ENCODE measurements at regions not wholly inside any gene's neighbourhood (a gene's known extent, or its start where the extent isn't known, plus 50 kb on each side); places are given as distances from the start of the nearest gene placed in this dataset.
A peak's percentile ranks its signal among the peaks of the same experiment; 100 is the strongest.
"Not testable (repeated sequence)": the region's sequence is repeated elsewhere in the genome, so short reads cannot be mapped to it uniquely, and the experiment has no call there.

GRCh38 chr7:66477822-66478397 lies 150.8 kb upstream of the KCTD7 start:
- not testable (repeated sequence) for H3K79me2 ChIP-seq (ENCODE audit: control insufficient read depth, insufficient read depth, low read length, poor library complexity); H4K12ac ChIP-seq (ENCODE audit: low read depth, low read length); H2AFZ ChIP-seq (ENCODE audit: insufficient read depth, low read length, poor library complexity); H3K27ac ChIP-seq (ENCODE audit: low read depth, low read length); H3K4me3 ChIP-seq (ENCODE audit: low read depth, low read length); H4K91ac ChIP-seq (ENCODE audit: low read depth, low read length); H3K4me1 ChIP-seq (ENCODE audit: control insufficient read depth in 1 of 2, insufficient read depth in 2 of 2, low read length in 2 of 2); H3K14ac ChIP-seq (ENCODE audit: low read length); H2BK12ac ChIP-seq (ENCODE audit: low read length); H3K27me3 ChIP-seq (ENCODE audit: insufficient read depth, low read length); H3K9ac ChIP-seq (ENCODE audit: low read length); H2AK5ac ChIP-seq (ENCODE audit: low read length); H3K4me2 ChIP-seq (ENCODE audit: low read length); H3K18ac ChIP-seq (ENCODE audit: low read length); DNase-seq; H2BK120ac ChIP-seq (ENCODE audit: insufficient read depth, low read length, poor library complexity); H3K79me1 ChIP-seq (ENCODE audit: low read length); H4K8ac ChIP-seq (ENCODE audit: low read depth, low read length); H3K23ac ChIP-seq (ENCODE audit: low read length); H2BK5ac ChIP-seq (ENCODE audit: low read depth, low read length, poor library complexity); H3K9me3 ChIP-seq (ENCODE audit: insufficient read depth, low read depth, low read length); H3K4ac ChIP-seq (ENCODE audit: low read depth, low read length)
- peaks cover 10 to 11% of the 10 kb centered on the region in 2 experiments for H3K36me3 ChIP-seq (ENCODE audit: control insufficient read depth in 1 of 2, insufficient read depth in 2 of 2, low read length in 2 of 2)
- WGBS (ENCODE audit: extremely low coverage, insufficient coverage, insufficient read length): no CpG with 5 or more reads among the region's 3 CpGs

GRCh38 chr7:66481229-66481628 lies 147.5 kb upstream of the KCTD7 start:
- H3K27ac ChIP-seq (ENCODE audit: low read depth, low read length); DNase-seq; H3K14ac ChIP-seq (ENCODE audit: low read length); H2AK5ac ChIP-seq (ENCODE audit: low read length); H3K27me3 ChIP-seq (ENCODE audit: insufficient read depth, low read length); H2AFZ ChIP-seq (ENCODE audit: insufficient read depth, low read length, poor library complexity); H3K23ac ChIP-seq (ENCODE audit: low read length); H3K9me3 ChIP-seq (ENCODE audit: insufficient read depth, low read depth, low read length); H4K91ac ChIP-seq (ENCODE audit: low read depth, low read length); H3K79me2 ChIP-seq (ENCODE audit: control insufficient read depth, insufficient read depth, low read length, poor library complexity); H3K79me1 ChIP-seq (ENCODE audit: low read length); H4K8ac ChIP-seq (ENCODE audit: low read depth, low read length); H2BK5ac ChIP-seq (ENCODE audit: low read depth, low read length, poor library complexity); H3K4me1 ChIP-seq (ENCODE audit: control insufficient read depth in 1 of 2, insufficient read depth in 2 of 2, low read length in 2 of 2); H3K4me3 ChIP-seq (ENCODE audit: low read depth, low read length); H4K12ac ChIP-seq (ENCODE audit: low read depth, low read length); H2BK12ac ChIP-seq (ENCODE audit: low read length); H3K9ac ChIP-seq (ENCODE audit: low read length); H2BK120ac ChIP-seq (ENCODE audit: insufficient read depth, low read length, poor library complexity); H3K4me2 ChIP-seq (ENCODE audit: low read length); H3K36me3 ChIP-seq (ENCODE audit: control insufficient read depth in 1 of 2, insufficient read depth in 2 of 2, low read length in 2 of 2); H3K4ac ChIP-seq (ENCODE audit: low read depth, low read length); H3K18ac ChIP-seq (ENCODE audit: low read length): not testable (repeated sequence)
- WGBS (ENCODE audit: extremely low coverage, insufficient coverage, insufficient read length): no CpG with 5 or more reads among the region's 1 CpG

GRCh38 chr7:66489065-66489464 lies 139.6 kb upstream of the KCTD7 start:
- not testable (repeated sequence) for H4K8ac ChIP-seq (ENCODE audit: low read depth, low read length); H4K12ac ChIP-seq (ENCODE audit: low read depth, low read length); H3K4ac ChIP-seq (ENCODE audit: low read depth, low read length); H2AK5ac ChIP-seq (ENCODE audit: low read length); H3K9ac ChIP-seq (ENCODE audit: low read length); H3K4me1 ChIP-seq (ENCODE audit: control insufficient read depth in 1 of 2, insufficient read depth in 2 of 2, low read length in 2 of 2); H3K4me3 ChIP-seq (ENCODE audit: low read depth, low read length); H3K79me1 ChIP-seq (ENCODE audit: low read length); H3K27ac ChIP-seq (ENCODE audit: low read depth, low read length); H3K27me3 ChIP-seq (ENCODE audit: insufficient read depth, low read length); H3K14ac ChIP-seq (ENCODE audit: low read length); H3K36me3 ChIP-seq (ENCODE audit: control insufficient read depth in 1 of 2, insufficient read depth in 2 of 2, low read length in 2 of 2); H3K4me2 ChIP-seq (ENCODE audit: low read length); H3K79me2 ChIP-seq (ENCODE audit: control insufficient read depth, insufficient read depth, low read length, poor library complexity); DNase-seq; H3K23ac ChIP-seq (ENCODE audit: low read length); H4K91ac ChIP-seq (ENCODE audit: low read depth, low read length); H3K18ac ChIP-seq (ENCODE audit: low read length); H3K9me3 ChIP-seq (ENCODE audit: insufficient read depth, low read depth, low read length); H2AFZ ChIP-seq (ENCODE audit: insufficient read depth, low read length, poor library complexity); H2BK5ac ChIP-seq (ENCODE audit: low read depth, low read length, poor library complexity); H2BK12ac ChIP-seq (ENCODE audit: low read length); H2BK120ac ChIP-seq (ENCODE audit: insufficient read depth, low read length, poor library complexity)
- WGBS (ENCODE audit: extremely low coverage, insufficient coverage, insufficient read length): no CpG with 5 or more reads among the region's 8 CpGs

- WGBS (ENCODE audit: extremely low coverage, insufficient coverage, insufficient read length): no CpG with 5 or more reads among the region's 2 CpGs
- H3K9me3 ChIP-seq (ENCODE audit: insufficient read depth, low read depth, low read length); H3K79me1 ChIP-seq (ENCODE audit: low read length); H3K23ac ChIP-seq (ENCODE audit: low read length); H2BK120ac ChIP-seq (ENCODE audit: insufficient read depth, low read length, poor library complexity); H2BK5ac ChIP-seq (ENCODE audit: low read depth, low read length, poor library complexity); H4K12ac ChIP-seq (ENCODE audit: low read depth, low read length); H2BK12ac ChIP-seq (ENCODE audit: low read length); H4K91ac ChIP-seq (ENCODE audit: low read depth, low read length); H3K36me3 ChIP-seq (ENCODE audit: control insufficient read depth in 1 of 2, insufficient read depth in 2 of 2, low read length in 2 of 2); H3K4me2 ChIP-seq (ENCODE audit: low read length); H3K79me2 ChIP-seq (ENCODE audit: control insufficient read depth, insufficient read depth, low read length, poor library complexity); H3K4me3 ChIP-seq (ENCODE audit: low read depth, low read length); H3K14ac ChIP-seq (ENCODE audit: low read length); H2AFZ ChIP-seq (ENCODE audit: insufficient read depth, low read length, poor library complexity); H3K9ac ChIP-seq (ENCODE audit: low read length); H3K27me3 ChIP-seq (ENCODE audit: insufficient read depth, low read length); H3K27ac ChIP-seq (ENCODE audit: low read depth, low read length); H3K18ac ChIP-seq (ENCODE audit: low read length); H3K4me1 ChIP-seq (ENCODE audit: control insufficient read depth in 1 of 2, insufficient read depth in 2 of 2, low read length in 2 of 2); H3K4ac ChIP-seq (ENCODE audit: low read depth, low read length); H4K8ac ChIP-seq (ENCODE audit: low read depth, low read length); H2AK5ac ChIP-seq (ENCODE audit: low read length): not testable (repeated sequence)
- DNase-seq: peak; percentile 63 to 68
Measured at GRCh38 chr7:66489741-66490140, 138.9 kb upstream of the KCTD7 start.
